Progenitor cell of endocrine pancreas (in vitro differentiated cells): ENCODE measurements at regions not wholly inside any gene's neighbourhood (a gene's known extent, or its start where the extent isn't known, plus 50 kb on each side); places are given as distances from the start of the nearest gene placed in this dataset.

Experiments
- DNase-seq: peaks from one replicate; pipeline ENCODE4 v3.0.0; 2021; ENCODE audit warnings: low spot score; ENCODE audit not compliant: unreplicated experiment
- H3K27ac Mint-ChIP-seq: 2 replicates; pipeline ENCODE4 v1.8.0; 2021; ENCODE audit warnings: mild to moderate bottlenecking, moderate library complexity, mixed read lengths
- H3K27me3 Mint-ChIP-seq: 2 replicates; pipeline ENCODE4 v1.8.0; 2021; ENCODE audit warnings: mixed read lengths
- H3K36me3 Mint-ChIP-seq: 2 replicates; pipeline ENCODE4 v1.8.0; 2022; ENCODE audit warnings: mixed read lengths; ENCODE audit not compliant: insufficient read depth
- H3K4me1 Mint-ChIP-seq: 2 replicates; pipeline ENCODE4 v1.8.0; 2021; ENCODE audit warnings: low read depth, mixed read lengths
- H3K4me3 Mint-ChIP-seq: 2 replicates; pipeline ENCODE4 v1.8.0; 2021; ENCODE audit warnings: low read depth, mild to moderate bottlenecking, moderate library complexity, mixed read lengths
- H3K9me3 Mint-ChIP-seq: 2 replicates; pipeline ENCODE4 v1.8.0; 2021; ENCODE audit warnings: low read depth, mixed read lengths
- CTCF ChIP-seq: fragments of 200-600 bp; sonication (generic); IDR thresholded peaks from one replicate; pipeline ENCODE4 v1.5.0; 2021; ENCODE audit warnings: antibody characterized with exemption, mild to moderate bottlenecking; ENCODE audit not compliant: unreplicated experiment

- TF ChIP-seq CTCF, result no peak
- Mint-ChIP-seq H3K27ac (no peak overlapping the region), H3K27me3 (no peaks in the 10 kb centered on the region), H3K4me3 (no peak overlapping the region), H3K4me1 (peaks cover 4% of the 10 kb centered on the region), H3K36me3 (no peaks in the 10 kb centered on the region), H3K9me3 (no peaks in the 10 kb centered on the region)
- DNase-seq, result no peak
Observed at GRCh38 chr12:90173499-90174197, 465.0 kb upstream of the ATP2B1 start.

GRCh38 chr12:90172524-90172923, 463.9 kb upstream of the ATP2B1 start:
- no peak for TF ChIP-seq CTCF
- Mint-ChIP-seq H3K4me1 (peaks cover 4% of the 10 kb centered on the region), H3K36me3 (no peaks in the 10 kb centered on the region), H3K9me3 (no peaks in the 10 kb centered on the region), H3K27me3 (no peaks in the 10 kb centered on the region), H3K4me3 (no peak overlapping the region), H3K27ac (no peak overlapping the region)
- no peak for DNase-seq

- H3K4me3 Mint-ChIP-seq, result no peak overlapping the region
- no peaks in the 10 kb centered on the region for H3K27me3 Mint-ChIP-seq
- no peaks in the 10 kb centered on the region for H3K9me3 Mint-ChIP-seq
- TF ChIP-seq CTCF, result no peak
- H3K4me1 Mint-ChIP-seq, result peaks cover 4% of the 10 kb centered on the region
- H3K27ac Mint-ChIP-seq, result no peak overlapping the region
- no peaks in the 10 kb centered on the region for H3K36me3 Mint-ChIP-seq
- DNase-seq, result no peak
Observed at GRCh38 chr12:90170740-90171139, 462.1 kb upstream of the ATP2B1 start.

- H3K27ac Mint-ChIP-seq, result no peak overlapping the region
- TF ChIP-seq CTCF, result no peak
Observed at GRCh38 chr12:90167518-90168208, 459.0 kb upstream of the ATP2B1 start.

GRCh38 chr12:90166671-90167070, 458.0 kb upstream of the ATP2B1 start:
- H3K4me3 Mint-ChIP-seq, result no peak overlapping the region
- DNase-seq, result no peak
- H3K27me3 Mint-ChIP-seq, result no peaks in the 10 kb centered on the region
- no peak for TF ChIP-seq CTCF
- H3K36me3 Mint-ChIP-seq, result no peaks in the 10 kb centered on the region
- H3K9me3 Mint-ChIP-seq, result peaks cover 6% of the 10 kb centered on the region
- no peaks in the 10 kb centered on the region for H3K4me1 Mint-ChIP-seq
- no peak overlapping the region for H3K27ac Mint-ChIP-seq

More at GRCh38 chr12:90167518-90168208, 459.0 kb upstream of the ATP2B1 start:
- no peaks in the 10 kb centered on the region for H3K9me3 Mint-ChIP-seq
- H3K27me3 Mint-ChIP-seq, result no peaks in the 10 kb centered on the region
- H3K4me1 Mint-ChIP-seq, result no peaks in the 10 kb centered on the region
- H3K4me3 Mint-ChIP-seq, result no peak overlapping the region
- DNase-seq, result no peak
- H3K36me3 Mint-ChIP-seq, result no peaks in the 10 kb centered on the region
